ENCODE measurements at regions not wholly inside any gene's neighbourhood (a gene's known extent, or its start where the extent isn't known, plus 50 kb on each side); places are given as distances from the start of the nearest gene placed in this dataset. TPM values are rescaled to one million over a fixed set of nuclear protein-coding genes. Genes with fewer than 3 reads are reported as not detected.
"Not testable (repeated sequence)": the region's sequence is repeated elsewhere in the genome, so short reads cannot be mapped to it uniquely, and the experiment has no call there.

DNA sequence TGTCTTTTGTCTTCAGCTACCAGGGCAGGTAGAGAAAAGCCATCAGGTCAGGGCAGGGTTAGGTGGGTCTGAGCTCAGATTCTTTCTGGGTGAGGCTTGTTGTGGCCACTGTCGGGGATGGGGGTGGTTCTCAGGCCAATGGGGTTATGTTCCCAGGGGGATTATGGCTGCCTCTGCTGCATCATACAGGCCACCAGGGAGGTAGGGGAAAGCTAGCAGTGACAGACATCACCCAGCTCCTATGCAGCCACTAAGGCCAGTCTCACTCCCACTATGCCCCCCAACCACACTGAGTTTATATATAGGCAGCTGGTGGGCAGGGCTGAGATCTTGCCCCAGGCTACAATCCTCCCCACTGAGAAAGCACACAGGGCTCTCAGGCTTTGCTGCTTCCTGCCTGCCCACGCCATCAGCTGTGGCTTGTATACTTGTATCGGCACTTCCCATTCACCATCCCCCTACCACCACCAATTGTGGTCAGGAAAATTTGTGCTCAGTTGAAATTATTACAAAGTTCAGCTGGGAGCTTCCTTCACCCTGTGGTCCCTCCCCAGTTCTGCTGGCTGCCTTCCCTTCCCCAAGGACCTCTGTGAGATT lies 72.6 kb upstream of the PTPN13 start:
- DNase-seq (ENCODE audit: low read depth in 2 of 3, low spot score in 2 of 3): no peak

- DNase-seq (ENCODE audit: low read depth in 2 of 3, low spot score in 2 of 3): peak in 1 of 3 donors; percentile 30
Observed at GRCh38 chr4:86522349-86522748, 71.8 kb upstream of the PTPN13 start.

GRCh38 chr4:86523333-86523732 lies 70.8 kb upstream of the PTPN13 start:
- no peak for DNase-seq (ENCODE audit: low read depth in 2 of 3, low spot score in 2 of 3)

- DNase-seq (ENCODE audit: low read depth in 2 of 3, low spot score in 2 of 3): not testable (repeated sequence)
Observed at GRCh38 chr4:86527713-86528112, 66.4 kb upstream of the PTPN13 start.

DNA sequence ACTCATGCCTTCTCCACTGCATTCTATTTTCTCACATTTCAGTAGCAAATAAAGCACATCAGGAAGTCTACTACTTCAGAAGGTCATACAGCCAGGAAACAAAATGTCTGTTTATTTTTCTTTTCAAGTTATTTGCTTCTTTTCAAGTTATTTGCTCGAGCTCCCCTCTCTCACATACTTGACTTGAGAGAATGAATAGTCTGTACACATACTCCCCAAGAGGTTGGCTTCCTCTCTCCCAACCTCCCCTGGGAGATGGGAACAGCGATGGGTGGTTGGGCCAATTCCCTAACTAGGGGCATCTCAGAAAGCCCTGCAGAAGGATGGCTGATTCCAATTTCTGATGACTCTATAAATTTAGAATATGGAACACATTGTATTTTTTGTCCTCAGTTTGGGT lies 64.7 kb upstream of the PTPN13 start:
- DNase-seq (ENCODE audit: low read depth in 2 of 3, low spot score in 2 of 3): no peak

DNA sequence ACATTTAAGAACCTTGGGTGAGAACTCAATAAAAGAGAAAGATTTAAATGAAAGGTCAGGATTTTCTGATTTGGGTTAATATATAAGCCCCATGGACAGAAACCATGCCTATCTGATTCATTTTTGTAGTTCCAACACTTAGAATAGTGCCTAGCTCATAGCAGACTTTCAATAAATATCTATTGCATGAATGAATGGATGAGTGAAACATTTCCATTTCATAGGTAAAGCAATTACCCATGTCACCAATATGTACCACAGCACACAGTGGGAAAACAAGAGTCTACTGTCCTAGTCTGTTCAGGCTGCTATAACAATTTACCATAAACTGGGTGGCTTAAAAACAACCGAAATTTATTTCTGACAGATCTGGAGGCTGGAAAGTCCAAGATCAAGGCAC lies 63.9 kb upstream of the PTPN13 start:
- no peak for DNase-seq (ENCODE audit: low read depth in 2 of 3, low spot score in 2 of 3)

DNA sequence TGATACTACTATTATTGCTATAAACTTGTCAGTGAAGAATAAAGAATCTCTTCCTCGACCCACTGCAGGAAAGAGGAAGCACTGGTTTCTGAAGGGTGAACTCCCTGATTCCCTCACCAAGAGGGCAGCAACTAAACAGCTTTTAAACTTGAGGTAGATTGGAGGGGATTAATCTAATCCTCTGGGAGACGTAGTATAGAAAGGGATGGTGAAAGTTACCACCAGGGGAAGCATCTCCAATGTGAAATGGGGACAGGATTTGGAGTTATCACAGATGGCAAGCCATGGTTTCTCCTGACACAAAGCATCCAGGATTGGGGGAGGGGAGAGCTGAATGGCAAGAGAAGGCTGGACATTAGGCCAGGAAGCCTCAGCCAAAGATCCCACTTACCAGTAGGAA lies 62.7 kb upstream of the PTPN13 start:
- no peak for DNase-seq (ENCODE audit: low read depth in 2 of 3, low spot score in 2 of 3)

- DNase-seq (ENCODE audit: low read depth in 2 of 3, low spot score in 2 of 3): no peak
Observed at GRCh38 chr4:86532851-86533250, 61.3 kb upstream of the PTPN13 start.

- DNase-seq (ENCODE audit: low read depth in 2 of 3, low spot score in 2 of 3): no peak
Observed at GRCh38 chr4:86536151-86536550, 58.0 kb upstream of the PTPN13 start.

GRCh38 chr4:86542319-86543027 lies 51.6 kb upstream of the PTPN13 start:
- DNase-seq (ENCODE audit: low read depth in 2 of 3, low spot score in 2 of 3): no peak

DNA sequence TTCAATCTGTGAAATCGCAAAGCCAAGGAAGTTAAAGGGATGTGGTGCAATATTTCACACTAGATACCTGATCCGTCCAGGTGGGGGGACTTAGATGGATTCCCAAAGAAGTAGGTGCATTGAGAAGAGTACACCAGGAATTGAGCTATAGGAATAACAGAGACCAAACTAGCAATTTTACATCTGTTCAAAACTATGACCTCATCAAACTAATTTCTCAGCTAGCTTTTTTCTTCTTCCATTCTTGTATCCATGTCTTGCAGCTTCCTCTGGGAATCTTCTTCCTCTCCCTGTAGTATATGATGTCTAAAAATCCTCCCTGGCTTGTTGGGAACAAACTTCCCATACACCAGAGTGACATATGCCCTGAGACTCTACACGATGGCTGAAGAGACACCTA lies 51.0 kb upstream of the PTPN13 start:
- no peak for DNase-seq (ENCODE audit: low read depth in 2 of 3, low spot score in 2 of 3)

- no peak for DNase-seq (ENCODE audit: low read depth in 2 of 3, low spot score in 2 of 3)
Observed at GRCh38 chr4:86543560-86544309, 50.4 kb upstream of the PTPN13 start.

GRCh38 chr4:86544310-86544966 lies 49.7 kb upstream of the PTPN13 start:
- peak in 1 of 3 donors; percentile 15 for DNase-seq (ENCODE audit: low read depth in 2 of 3, low spot score in 2 of 3)

Small RNA genes in the stretch of these regions (small RNA-seq; reads per million reads assigned to genes)
- gene MIR4452: not detected
